MCF 10A (cell line): ENCODE measurements at regions not wholly inside any gene's neighbourhood (a gene's known extent, or its start where the extent isn't known, plus 50 kb on each side); places are given as distances from the start of the nearest gene placed in this dataset.
A peak's percentile ranks its signal among the peaks of the same experiment; 100 is the strongest.

Experiments
- BruUV-seq: library from RNA; stranded (reverse); fragments of 400-500 nt; replicated peaks from 2 replicates; lab custom pipeline; 2021; lab: Mats Ljungman, UMichigan
- CTCF ChIA-PET: fragments of 300-600 bp; sonication (Branson Sonifier 250); formaldehyde crosslinking; extraction: SDS; loops from one replicate; lab custom pipeline; 2021; ENCODE audit warnings: antibody characterized with exemption, inconsistent platforms; lab: Yijun Ruan, JAX
- POLR2A ChIA-PET: fragments of 300-600, 350-650 bp; sonication (Branson Sonifier 250); formaldehyde crosslinking; extraction: SDS; loops from one replicate; lab custom pipeline; 2020; ENCODE audit warnings: antibody characterized with exemption, inconsistent platforms; lab: Yijun Ruan, JAX
- DNase-seq: peaks from one replicate; pipeline ENCODE4 v3.0.0-alpha.2; 2018; ENCODE audit not compliant: unreplicated experiment
- H3K27ac Mint-ChIP-seq: one replicate; pipeline ENCODE4 v1.8.0; 2022; ENCODE audit warnings: mild to moderate bottlenecking, low read depth, mixed read lengths; ENCODE audit not compliant: unreplicated experiment
- H3K27me3 Mint-ChIP-seq: one replicate; pipeline ENCODE4 v1.8.0; 2022; ENCODE audit warnings: mixed read lengths; ENCODE audit not compliant: insufficient read depth, unreplicated experiment
- H3K36me3 Mint-ChIP-seq: one replicate; pipeline ENCODE4 v1.8.0; 2022; ENCODE audit warnings: mild to moderate bottlenecking, moderate library complexity, mixed read lengths; ENCODE audit not compliant: insufficient read depth, unreplicated experiment
- H3K4me1 Mint-ChIP-seq: one replicate; pipeline ENCODE4 v1.8.0; 2022; ENCODE audit warnings: mixed read lengths; ENCODE audit not compliant: insufficient read depth, unreplicated experiment
- H3K4me3 Mint-ChIP-seq: one replicate; pipeline ENCODE4 v1.8.0; 2022; ENCODE audit warnings: mild to moderate bottlenecking, moderate library complexity, mixed read lengths; ENCODE audit not compliant: unreplicated experiment
- H3K9me3 Mint-ChIP-seq: one replicate; pipeline ENCODE4 v1.8.0; 2022; ENCODE audit warnings: mixed read lengths; ENCODE audit not compliant: unreplicated experiment
- CTCF ChIP-seq: fragments of 200-600 bp; IDR thresholded peaks from one replicate; pipeline ENCODE4 v1.8.0; 2022; ENCODE audit warnings: antibody characterized with exemption, mild to moderate bottlenecking; ENCODE audit not compliant: unreplicated experiment
- intact Hi-C: fragments of 100-400 bp; cut with micrococcal nuclease; formaldehyde crosslinking; loops from 2 replicates; pipeline ENCODE4 v1.14.1; 2022

DNA sequence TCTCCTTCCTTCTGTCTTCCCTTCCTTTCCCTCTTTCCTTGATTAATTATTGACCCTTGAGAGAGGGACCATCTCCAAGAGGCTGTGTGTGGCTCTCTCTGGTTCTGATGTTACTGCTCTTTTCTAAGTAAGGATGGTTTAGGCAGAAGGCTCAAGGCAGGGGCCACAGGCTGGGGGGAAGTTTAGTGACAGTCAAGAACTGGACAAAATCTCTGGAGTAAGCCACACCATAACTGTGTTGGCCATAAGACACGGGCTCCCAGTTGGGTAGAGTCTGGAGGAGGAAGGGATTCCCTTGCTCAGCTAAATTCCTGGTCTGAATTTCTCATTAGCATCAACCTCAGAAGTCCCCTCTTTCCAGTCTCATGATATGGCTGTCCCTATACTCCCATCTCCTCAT, 74.7 kb downstream of the BUD13 start:
- no peak for TF ChIP-seq CTCF
- no peak for DNase-seq
- Mint-ChIP-seq H3K9me3 (no peaks in the 10 kb centered on the region), H3K4me3 (no peak overlapping the region), H3K27ac (no peak overlapping the region), H3K36me3 (no peaks in the 10 kb centered on the region), H3K4me1 (peaks cover 11% of the 10 kb centered on the region), H3K27me3 (no peaks in the 10 kb centered on the region)
- intact Hi-C loops: no loop called here
- no TSS peak for BruUV-seq
- ChIA-PET POLR2A (no interaction called here), CTCF (interaction anchor here (0.7 kb wide), 1 partner anchor 421 kb away, joined by 3 read pairs; no protein-coding TSS in a partner anchor)

DNA sequence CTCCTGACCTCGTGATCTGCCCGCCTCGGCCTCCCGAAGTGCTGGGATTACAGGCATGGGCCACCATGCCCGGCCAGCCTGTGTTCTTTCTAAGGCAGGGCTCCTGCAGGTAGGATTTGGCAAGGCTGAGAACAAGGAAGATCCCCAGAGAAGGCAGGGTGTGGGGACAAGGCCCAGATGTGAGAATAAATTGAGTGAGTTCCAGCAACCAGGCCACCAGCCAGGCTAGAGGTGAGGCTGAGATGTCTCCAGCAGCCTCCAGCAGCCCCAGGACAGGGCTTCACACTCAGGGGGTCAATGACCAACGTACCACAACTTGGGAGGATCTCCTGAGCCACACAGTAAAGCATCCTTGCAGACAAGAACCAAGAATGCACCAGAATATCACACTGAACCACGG, 75.1 kb downstream of the BUD13 start:
- no peak overlapping the region for H3K4me3 Mint-ChIP-seq

GRCh38 chr11:116697011-116697410, 75.8 kb downstream of the BUD13 start:
- Mint-ChIP-seq H3K27ac (no peak overlapping the region), H3K36me3 (no peaks in the 10 kb centered on the region), H3K4me3 (no peak overlapping the region), H3K9me3 (no peaks in the 10 kb centered on the region), H3K27me3 (no peaks in the 10 kb centered on the region), H3K4me1 (peaks cover 11% of the 10 kb centered on the region)
- intact Hi-C loops: no loop called here
- BruUV-seq: no TSS peak
- ChIA-PET CTCF (interaction anchor here (0.5 to 1.2 kb wide), 2 partner anchors 18 to 1850 kb away, joined by 3 to 5 read pairs; no protein-coding TSS in a partner anchor), POLR2A (interaction anchor here (0.6 to 0.7 kb wide), 3 partner anchors 35 to 444 kb away, joined by 3 to 5 read pairs (median 3); no protein-coding TSS in a partner anchor)
- peak; percentile 70 for DNase-seq
- TF ChIP-seq CTCF: no peak

More for the DNA sequence above, 75.1 kb downstream of the BUD13 start:
- Mint-ChIP-seq H3K27ac (no peak overlapping the region), H3K27me3 (no peaks in the 10 kb centered on the region), H3K9me3 (no peaks in the 10 kb centered on the region), H3K36me3 (no peaks in the 10 kb centered on the region), H3K4me1 (peaks cover 11% of the 10 kb centered on the region)
- CTCF ChIA-PET: interaction anchor here (0.7 to 1.2 kb wide), 2 partner anchors 17 to 422 kb away, joined by 3 to 5 read pairs; no protein-coding TSS in a partner anchor
- POLR2A ChIA-PET: interaction anchor here (0.6 kb wide), 1 partner anchor 35 kb away, joined by 3 read pairs; no protein-coding TSS in a partner anchor
- TF ChIP-seq CTCF: no peak
- no TSS peak for BruUV-seq
- intact Hi-C loops: no loop called here
- DNase-seq: no peak

DNA sequence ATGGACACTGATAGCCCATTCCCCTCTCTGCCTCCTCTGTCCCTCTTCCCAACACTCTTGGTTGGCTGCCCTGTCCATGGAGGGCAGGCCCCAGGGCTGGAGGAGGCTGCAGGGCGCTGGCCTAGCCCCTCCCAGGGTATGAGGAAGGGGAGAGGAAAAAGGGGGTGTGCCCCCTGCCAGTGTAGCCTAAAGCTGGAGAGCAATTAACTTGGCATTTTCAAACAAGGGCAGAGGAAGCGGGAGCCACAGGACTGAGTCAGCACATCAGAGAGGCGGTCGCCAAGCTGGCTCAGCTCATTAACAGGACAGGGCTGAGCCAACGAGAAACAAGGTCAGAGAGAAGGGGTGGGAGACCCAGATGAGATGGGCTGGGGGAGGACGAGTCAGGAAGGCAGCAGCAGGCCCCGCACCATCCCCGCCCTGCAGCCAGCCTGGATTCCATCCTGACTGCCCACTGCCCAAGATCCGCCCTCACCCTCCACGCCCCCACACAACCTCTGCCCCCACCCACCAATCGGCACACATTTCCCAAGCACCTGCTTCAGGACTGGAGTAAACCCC, 76.3 kb downstream of the BUD13 start:
- ChIA-PET CTCF (interaction anchor here (0.5 to 1.2 kb wide), 3 partner anchors 18 to 1849 kb away, joined by 3 to 5 read pairs (median 4); no protein-coding TSS in a partner anchor), POLR2A (interaction anchor here (0.7 kb wide), 1 partner anchor 88 kb away, joined by 5 read pairs; no protein-coding TSS in a partner anchor)
- no peak for TF ChIP-seq CTCF
- no peaks in the 10 kb centered on the region for H3K9me3 Mint-ChIP-seq
- DNase-seq: peak; percentile 34
- H3K36me3 Mint-ChIP-seq: no peaks in the 10 kb centered on the region
- H3K27me3 Mint-ChIP-seq: no peaks in the 10 kb centered on the region
- H3K4me3 Mint-ChIP-seq: no peak overlapping the region
- intact Hi-C loops: no loop called here
- BruUV-seq: no TSS peak
- H3K27ac Mint-ChIP-seq: no peak overlapping the region
- peaks cover 11% of the 10 kb centered on the region for H3K4me1 Mint-ChIP-seq
